ENCODE measurements at regions not wholly inside any gene's neighbourhood (a gene's known extent, or its start where the extent isn't known, plus 50 kb on each side); places are given as distances from the start of the nearest gene placed in this dataset.
A peak's percentile ranks its signal among the peaks of the same experiment; 100 is the strongest.

- no peak for DNase-seq (ENCODE audit: low spot score)
- no peak overlapping the region for H3K27ac ChIP-seq (ENCODE audit: low read depth in 1 of 2, low read length in 2 of 2)
- H3K27me3 ChIP-seq (ENCODE audit: control insufficient read depth in 4 of 4, insufficient read depth in 4 of 4, low read length in 3 of 4) = peaks cover 0 to 4% (median 0%) of the 10 kb centered on the region in 4 donors
- no peak overlapping the region for H3K9ac ChIP-seq (ENCODE audit: low read depth in 1 of 2, low read length in 2 of 2)
- WGBS = 35% methylated on average over 11 of the region's 11 CpGs
- TF ChIP-seq HNF4A (conservative IDR thresholded peaks at IDR 0.05) (peak; percentile 4 to 27), RXRA (IDR thresholded peaks at IDR 0.05) (peak in 1 of 2 donors; percentile 20), TAF1 (conservative IDR thresholded peaks at IDR 0.05) (no peak)
- peaks cover 1 to 68% (median 51%) of the 10 kb centered on the region in 4 donors for H3K4me1 ChIP-seq (ENCODE audit: control insufficient read depth in 4 of 4, insufficient read depth in 4 of 4, low read length in 3 of 4)
- H3K9me3 ChIP-seq (ENCODE audit: control insufficient read depth in 4 of 4, low read length in 3 of 4) = no peaks in the 10 kb centered on the region
- H3K36me3 ChIP-seq (ENCODE audit: control insufficient read depth in 4 of 4, insufficient read depth in 3 of 4, low read depth in 1 of 4, low read length in 3 of 4) = no peaks in the 10 kb centered on the region
- peak overlapping the region; percentile 20 to 46 (median 29) for H3K4me3 ChIP-seq (ENCODE audit: low read depth in 1 of 3, low read length in 3 of 3)
These were observed 81.6 kb downstream of the RTL9 start for GRCh38 chrX:110440016-110440805.

- H3K4me1 ChIP-seq (ENCODE audit: control insufficient read depth in 4 of 4, insufficient read depth in 4 of 4, low read length in 3 of 4) = peaks cover 0 to 57% (median 46%) of the 10 kb centered on the region in 4 donors
- no peaks in the 10 kb centered on the region for H3K36me3 ChIP-seq (ENCODE audit: control insufficient read depth in 4 of 4, insufficient read depth in 3 of 4, low read depth in 1 of 4, low read length in 3 of 4)
- H3K9me3 ChIP-seq (ENCODE audit: control insufficient read depth in 4 of 4, low read length in 3 of 4) = no peaks in the 10 kb centered on the region
- H3K27ac ChIP-seq (ENCODE audit: low read depth in 1 of 2, low read length in 2 of 2) = no peak overlapping the region
- H3K27me3 ChIP-seq (ENCODE audit: control insufficient read depth in 4 of 4, insufficient read depth in 4 of 4, low read length in 3 of 4) = peaks cover 0 to 4% (median 0%) of the 10 kb centered on the region in 4 donors
- no peak overlapping the region for H3K4me3 ChIP-seq (ENCODE audit: low read depth in 1 of 3, low read length in 3 of 3)
- TF ChIP-seq RAD21 (IDR thresholded peaks at IDR 0.05) (peak in 1 of 2 donors; percentile 27), HNF4A (conservative IDR thresholded peaks at IDR 0.05) (peak in 1 of 2 donors; percentile 32), SP1 (IDR thresholded peaks at IDR 0.05) (no peak), HNF4G (IDR thresholded peaks at IDR 0.05) (no peak)
- no peak overlapping the region for H3K9ac ChIP-seq (ENCODE audit: low read depth in 1 of 2, low read length in 2 of 2)
- 14% methylated on average over 1 of the region's 1 CpG for WGBS
- DNase-seq (ENCODE audit: low spot score) = no peak
These were observed 84.0 kb downstream of the RTL9 start for GRCh38 chrX:110442635-110443034.

- Histone ChIP-seq H3K9ac (ENCODE audit: low read depth in 1 of 2, low read length in 2 of 2) (no peak overlapping the region), H3K36me3 (ENCODE audit: control insufficient read depth in 4 of 4, insufficient read depth in 3 of 4, low read depth in 1 of 4, low read length in 3 of 4) (no peaks in the 10 kb centered on the region), H3K27ac (ENCODE audit: low read depth in 1 of 2, low read length in 2 of 2) (no peak overlapping the region), H3K4me1 (ENCODE audit: control insufficient read depth in 4 of 4, insufficient read depth in 4 of 4, low read length in 3 of 4) (peaks cover 4 to 70% (median 57%) of the 10 kb centered on the region in 4 donors), H3K4me3 (ENCODE audit: low read depth in 1 of 3, low read length in 3 of 3) (no peak overlapping the region), H3K9me3 (ENCODE audit: control insufficient read depth in 4 of 4, low read length in 3 of 4) (no peaks in the 10 kb centered on the region), H3K27me3 (ENCODE audit: control insufficient read depth in 4 of 4, insufficient read depth in 4 of 4, low read length in 3 of 4) (peaks cover 0 to 4% (median 0%) of the 10 kb centered on the region in 4 donors)
- no peak for DNase-seq (ENCODE audit: low spot score)
- TF ChIP-seq REST (IDR thresholded peaks at IDR 0.05) (no peak), EGR1 (IDR thresholded peaks at IDR 0.05; ENCODE audit: low read depth in 2 of 2) (no peak), NR2F2 (IDR thresholded peaks at IDR 0.05) (no peak), SP1 (IDR thresholded peaks at IDR 0.05) (no peak), ATF3 (IDR thresholded peaks at IDR 0.05) (no peak), CTCF (IDR thresholded peaks at IDR 0.05; ENCODE audit: low read depth, low read length, missing input control) (no peak), HNF4A (conservative IDR thresholded peaks at IDR 0.05) (no peak), TAF1 (conservative IDR thresholded peaks at IDR 0.05) (no peak), JUND (IDR thresholded peaks at IDR 0.05) (no peak), YY1 (IDR thresholded peaks at IDR 0.05) (no peak), ZBTB33 (IDR thresholded peaks at IDR 0.05) (no peak), FOXA1 (IDR thresholded peaks at IDR 0.05) (no peak)
- 72% methylated on average over 4 of the region's 4 CpGs for WGBS
These were observed 86.3 kb downstream of the RTL9 start for GRCh38 chrX:110444996-110445395.
